Islet of Langerhans (tissue), 1 donor: ENCODE measurements at regions not wholly inside any gene's neighbourhood (a gene's known extent, or its start where the extent isn't known, plus 50 kb on each side); places are given as distances from the start of the nearest gene placed in this dataset.

Source experiments
- FAIRE-seq: peaks from one replicate; lab custom pipeline; 2011; peaks lifted over from hg19 to GRCh38; lab: Jason Lieb, UNC

- no peak for FAIRE-seq
These were observed 269.7 kb upstream of the SOX2 start for GRCh38 chr3:181442066-181442465.

DNA sequence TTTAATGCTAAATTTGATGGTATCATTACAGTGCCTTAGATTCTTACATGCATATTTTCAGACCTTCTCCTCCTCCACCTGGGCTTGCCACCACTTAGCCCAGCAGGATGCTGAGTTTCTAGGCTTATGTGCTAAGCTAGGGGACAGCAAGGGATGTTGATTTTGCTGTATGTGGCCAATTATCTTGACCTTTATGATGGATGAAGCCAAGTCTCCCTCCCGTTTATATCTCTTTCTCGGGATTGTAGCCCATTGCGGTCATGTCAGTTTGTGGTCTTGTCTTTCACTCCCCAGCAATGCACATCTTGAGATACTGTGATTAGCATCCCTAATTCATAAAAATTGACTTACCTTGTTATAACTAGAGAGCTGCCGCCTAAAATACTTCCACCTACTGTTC, 278.7 kb upstream of the SOX2 start:
- FAIRE-seq = no peak

- no peak for FAIRE-seq
These were observed 280.0 kb upstream of the SOX2 start for GRCh38 chr3:181431748-181432147.

GRCh38 chr3:181425074-181425473, 286.7 kb upstream of the SOX2 start:
- no peak for FAIRE-seq

- no peak for FAIRE-seq
These were observed 293.5 kb upstream of the SOX2 start for GRCh38 chr3:181418233-181418632.

DNA sequence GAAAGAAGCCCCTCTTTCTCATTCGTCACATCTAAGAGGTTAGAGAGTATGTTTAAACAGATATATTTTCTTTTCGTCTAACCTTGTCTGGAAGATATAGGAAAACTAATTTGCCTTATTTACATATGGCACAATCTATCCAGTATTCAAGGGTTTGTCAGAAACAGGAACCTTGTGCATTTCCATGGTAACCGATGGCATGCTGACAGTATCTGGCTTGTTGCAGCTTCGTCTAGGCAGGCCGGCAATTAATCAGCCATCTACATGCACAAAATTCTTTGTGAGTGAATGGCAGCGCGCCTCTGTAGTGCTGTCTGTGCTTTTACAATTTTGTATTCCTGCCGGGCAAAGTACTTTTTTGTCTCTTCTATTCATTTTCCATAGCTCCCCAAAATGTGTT, 294.0 kb upstream of the SOX2 start:
- no peak for FAIRE-seq

- peak; percentile 33 for FAIRE-seq
These were observed 300.9 kb upstream of the SOX2 start for GRCh38 chr3:181410870-181411269.

DNA sequence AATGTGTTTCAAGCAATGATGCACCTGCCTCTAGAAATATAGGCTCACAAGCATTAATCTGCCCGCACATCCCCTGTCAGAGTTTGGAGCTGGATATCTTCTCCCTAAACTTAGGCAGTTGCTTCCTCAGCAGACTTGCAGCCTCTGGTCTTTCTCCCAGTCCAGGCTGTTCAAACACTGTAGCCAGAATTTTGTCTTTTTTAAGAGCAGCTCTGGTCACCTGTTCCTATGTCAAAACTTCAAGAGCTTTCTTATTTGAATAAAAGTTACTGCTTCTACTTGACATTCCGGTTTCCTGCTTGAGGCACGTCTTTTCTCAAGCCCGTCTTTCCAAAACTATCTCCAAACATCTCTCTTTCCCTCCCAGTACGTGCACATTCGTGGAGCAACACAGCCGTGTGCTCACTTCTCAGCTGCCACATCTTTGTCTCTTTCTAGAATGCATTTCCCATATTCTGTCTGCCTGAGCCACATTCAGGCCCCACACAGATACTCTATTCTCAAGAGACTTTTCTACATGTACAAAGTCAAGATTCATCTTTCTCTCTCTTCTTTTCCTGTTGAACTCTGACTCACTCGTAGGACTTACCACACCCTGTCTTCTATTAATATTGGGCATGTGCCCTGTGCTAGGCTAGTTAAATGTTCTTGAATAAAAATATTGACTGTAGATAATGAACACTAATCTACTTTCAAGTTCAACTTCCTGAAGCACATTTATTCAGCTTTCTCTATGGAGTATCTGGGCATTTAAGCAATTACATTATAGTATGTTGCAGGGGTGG, 307.7 kb upstream of the SOX2 start:
- no peak for FAIRE-seq

DNA sequence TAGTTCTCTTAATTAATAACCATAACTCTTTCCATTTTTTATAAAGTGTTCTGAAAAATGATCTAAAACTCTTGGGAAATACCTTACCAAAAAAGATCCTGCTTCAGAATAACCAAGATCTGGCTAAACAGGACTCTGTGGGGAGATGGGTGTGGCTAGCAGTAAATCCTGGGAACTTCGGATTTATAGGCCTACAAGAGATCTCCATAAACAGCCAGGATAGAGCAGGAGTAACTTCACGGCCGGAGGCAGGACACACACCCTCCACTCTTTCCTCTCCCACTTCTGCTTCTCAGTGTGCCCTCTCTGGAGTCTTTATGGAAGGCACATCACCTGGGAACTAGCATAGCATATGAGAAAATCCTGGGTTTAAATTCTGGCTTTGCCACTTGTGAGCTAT, 309.4 kb upstream of the SOX2 start:
- FAIRE-seq = no peak

DNA sequence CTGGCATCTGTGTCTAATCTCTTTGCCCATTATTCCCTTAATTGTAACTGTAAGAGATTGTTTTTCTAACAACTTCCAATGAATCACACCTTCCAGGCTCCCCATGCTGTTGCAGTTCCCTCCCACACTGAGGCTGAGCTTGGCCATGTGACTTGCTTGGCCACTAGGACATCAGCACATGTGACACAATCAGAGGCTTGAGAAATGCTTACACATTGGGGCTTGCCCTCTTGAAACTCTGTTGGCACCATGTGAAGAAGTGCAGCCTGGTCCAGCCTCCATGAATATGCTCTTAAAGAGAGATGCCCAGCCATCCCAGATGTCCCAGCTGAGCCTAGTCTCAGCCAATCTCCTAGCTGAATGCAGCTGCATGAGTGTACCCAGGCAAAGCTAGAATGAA, 326.8 kb upstream of the SOX2 start:
- no peak for FAIRE-seq

DNA sequence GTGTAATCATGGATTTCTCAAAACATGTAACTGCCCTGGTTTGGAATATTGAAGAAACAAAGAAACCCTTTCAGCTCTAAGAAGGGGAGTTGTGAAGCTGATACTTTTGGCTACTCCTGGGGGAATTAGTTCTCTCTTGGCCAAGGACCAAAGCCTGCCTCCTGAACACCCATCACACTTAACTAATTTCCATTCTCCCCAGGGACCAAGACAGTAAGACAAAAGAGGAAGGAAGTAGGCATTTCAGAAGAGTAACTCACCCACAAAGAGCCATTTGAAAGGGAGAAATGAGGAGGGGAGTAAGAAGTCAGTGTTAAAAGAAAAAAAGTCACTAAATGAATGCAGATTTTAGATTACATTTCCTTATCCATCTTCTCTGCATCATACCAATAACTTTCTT, 328.0 kb upstream of the SOX2 start:
- FAIRE-seq = no peak

DNA sequence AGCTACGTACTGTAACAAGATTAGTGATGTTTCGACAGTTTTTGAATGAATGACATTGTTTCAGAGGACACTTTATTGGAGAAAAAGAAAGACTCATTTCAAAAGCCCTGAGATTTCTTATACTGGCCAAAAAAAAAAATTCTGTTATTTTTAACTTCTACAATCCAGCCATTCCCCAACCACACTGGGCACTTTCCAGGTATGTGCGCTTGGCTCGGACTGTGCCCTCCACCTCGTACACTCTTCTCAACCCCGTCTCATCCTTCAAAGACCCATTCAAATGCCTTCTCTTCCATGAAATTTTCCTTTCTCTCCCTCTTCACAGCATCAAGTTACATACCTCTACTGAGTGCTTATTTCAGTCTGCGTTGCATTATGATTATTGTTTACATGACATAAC, 328.5 kb upstream of the SOX2 start:
- no peak for FAIRE-seq

DNA sequence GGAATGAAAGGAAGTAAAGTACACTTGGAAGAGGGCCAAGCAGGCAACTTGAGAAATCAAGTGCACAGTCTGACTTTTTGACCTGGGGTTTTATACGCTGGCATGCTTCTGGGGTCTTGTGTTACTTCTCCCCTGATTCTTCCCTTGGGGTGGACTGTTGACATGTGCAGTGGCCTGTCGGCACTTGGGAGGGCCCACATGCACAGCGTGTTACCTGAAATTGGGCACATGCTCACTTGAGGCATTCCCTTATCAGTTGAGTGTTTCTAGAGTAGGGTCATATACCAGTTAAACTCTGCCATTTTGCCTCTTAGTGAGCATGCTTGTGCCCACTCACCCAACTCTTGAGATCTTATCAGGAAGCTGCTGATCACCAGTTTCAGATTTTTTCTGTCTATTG, 329.1 kb upstream of the SOX2 start:
- no peak for FAIRE-seq

DNA sequence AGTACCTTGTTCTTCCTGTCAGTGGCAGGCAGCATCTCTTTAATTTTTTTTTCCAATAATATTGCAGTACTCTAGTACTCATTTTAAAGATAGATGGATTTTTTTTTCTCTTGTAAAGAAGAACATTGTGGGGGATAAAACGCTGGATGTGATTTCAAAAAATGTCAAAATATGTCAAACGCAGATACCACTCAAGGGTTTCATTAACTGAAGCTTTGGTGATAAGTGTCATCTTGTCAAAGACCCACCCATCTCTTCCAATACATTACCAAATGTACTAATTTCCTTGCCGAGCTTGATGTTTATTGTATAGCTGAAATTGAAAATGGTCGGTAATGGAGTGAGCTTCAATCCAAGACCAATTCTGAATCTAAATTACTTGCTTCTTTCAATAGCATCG, 332.4 kb upstream of the SOX2 start:
- FAIRE-seq = no peak

GRCh38 chr3:181369637-181370036, 342.1 kb upstream of the SOX2 start:
- FAIRE-seq = no peak

DNA sequence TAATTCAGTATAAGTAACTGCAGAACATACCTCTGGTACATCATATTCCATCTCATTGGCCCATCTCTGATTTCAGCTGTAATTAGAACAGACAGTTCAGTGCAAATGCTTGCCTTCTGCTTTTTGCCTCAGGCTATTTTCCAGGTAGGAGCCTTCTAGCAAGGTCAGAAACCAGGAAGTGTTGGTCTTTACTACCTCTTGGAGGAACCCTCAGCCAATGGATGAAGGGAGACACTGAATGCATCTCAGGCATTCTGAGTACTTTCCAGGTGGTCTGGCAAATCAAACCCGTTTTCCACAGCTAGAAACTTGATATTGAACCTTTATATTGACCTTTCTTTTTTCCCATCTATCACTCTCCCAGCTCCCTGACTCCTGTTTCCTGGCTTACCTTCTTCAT, 348.5 kb upstream of the SOX2 start:
- no peak for FAIRE-seq

- FAIRE-seq = no peak
These were observed 349.3 kb upstream of the SOX2 start for GRCh38 chr3:181362378-181362777.

GRCh38 chr3:181358562-181358961, 353.2 kb upstream of the SOX2 start:
- FAIRE-seq = no peak

DNA sequence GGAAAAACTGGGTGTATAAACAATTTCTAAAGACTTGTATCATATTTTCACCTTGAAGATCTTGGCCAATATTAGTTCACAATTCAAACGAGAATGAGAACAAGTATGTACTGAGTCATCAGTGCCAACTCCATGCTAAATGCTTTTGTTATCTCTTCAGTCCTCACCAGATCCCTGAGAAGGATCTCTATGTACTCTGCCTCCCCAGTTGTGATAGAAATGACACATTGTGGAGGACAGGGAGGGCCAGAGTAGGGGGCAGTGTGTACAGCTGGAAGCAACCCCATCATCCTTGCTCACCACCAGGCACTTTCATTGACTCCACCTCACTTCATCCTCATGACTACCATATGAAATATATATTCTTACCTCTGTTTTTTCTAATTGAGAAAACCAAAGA, 353.7 kb upstream of the SOX2 start:
- no peak for FAIRE-seq

DNA sequence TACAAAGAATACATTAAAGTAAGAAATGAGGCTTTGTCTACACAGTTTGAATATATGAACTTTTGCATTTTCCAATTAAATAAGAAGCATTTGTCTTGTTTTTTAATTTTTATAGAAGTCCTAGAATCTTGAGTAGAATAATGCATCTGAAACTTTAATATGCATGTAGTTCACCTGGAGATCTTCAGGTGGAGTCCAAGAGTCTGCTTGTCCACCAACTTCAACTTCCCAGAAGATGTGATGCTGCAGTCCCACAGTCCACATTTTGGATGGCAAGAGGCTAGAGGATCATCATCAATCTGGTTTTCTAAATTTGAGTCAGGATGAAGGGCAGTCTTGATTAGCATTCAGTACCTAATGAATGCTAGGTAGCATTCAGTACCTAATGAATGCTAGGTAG, 357.6 kb upstream of the SOX2 start:
- FAIRE-seq = no peak

GRCh38 chr3:181344331-181344730, 354.8 kb upstream of the DNAJC19 start:
- FAIRE-seq = no peak

- no peak for FAIRE-seq
These were observed 347.1 kb upstream of the DNAJC19 start for GRCh38 chr3:181336597-181336996.

DNA sequence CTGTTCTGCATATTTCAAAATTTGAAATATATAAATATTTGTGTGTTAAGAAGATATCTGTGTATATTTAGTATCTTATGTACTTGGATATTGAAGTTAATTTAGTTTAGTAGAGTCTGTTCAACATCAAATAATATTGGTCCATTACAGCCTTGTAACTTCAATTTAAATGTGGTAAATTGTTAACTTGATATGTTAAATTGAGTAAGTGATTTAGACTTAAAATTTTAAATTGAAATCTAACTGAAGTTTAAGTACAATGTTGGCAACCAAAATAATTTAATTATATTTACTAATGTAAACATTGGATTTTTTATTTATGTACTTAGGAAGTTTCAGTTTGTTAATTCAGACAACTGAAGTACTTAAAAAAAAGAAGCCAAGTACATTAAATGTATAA, 343.9 kb upstream of the DNAJC19 start:
- FAIRE-seq = peak; percentile 89

DNA sequence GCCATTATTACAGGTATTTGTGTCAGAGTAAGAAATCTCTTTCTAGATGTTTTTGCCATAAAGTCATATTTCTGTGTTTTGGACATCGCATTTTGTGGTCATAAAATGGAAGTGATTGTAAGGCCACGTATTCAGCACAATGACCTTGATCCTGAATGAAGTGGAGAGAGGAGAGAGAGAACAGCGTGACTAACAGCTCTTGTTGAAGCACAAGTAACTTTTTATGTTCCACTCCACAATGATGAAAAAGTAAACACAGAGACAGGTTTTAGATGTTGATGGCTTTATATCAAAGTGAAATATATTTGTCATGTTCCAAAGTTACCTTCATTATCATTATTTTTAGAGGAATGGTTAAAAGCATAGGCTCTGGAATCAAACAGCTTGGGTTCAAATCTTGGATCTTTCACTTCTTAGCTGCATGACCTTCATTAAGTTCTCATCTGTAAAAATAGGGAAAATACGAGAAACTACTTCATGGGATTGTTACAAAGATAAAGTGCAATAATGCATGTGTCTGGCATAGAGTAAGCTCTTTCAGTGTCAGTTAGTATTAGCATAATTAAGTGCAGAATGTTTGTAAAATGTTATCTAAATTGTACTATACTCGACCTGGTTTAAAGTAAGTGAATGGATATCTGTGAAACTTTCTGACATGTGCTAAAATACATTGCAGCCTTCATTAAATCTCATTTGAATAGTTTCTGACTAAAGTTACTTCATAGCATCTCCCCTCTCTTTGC, 341.5 kb upstream of the DNAJC19 start:
- no peak for FAIRE-seq
